ENCODE measurements at regions not wholly inside any gene's neighbourhood (a gene's known extent, or its start where the extent isn't known, plus 50 kb on each side); places are given as distances from the start of the nearest gene placed in this dataset.

GRCh38 chr2:208579678-208580077, 173.1 kb downstream of the PTH2R start:
- H3K9ac ChIP-seq (ENCODE audit: low read depth in 1 of 2, low read length in 2 of 2): no peak overlapping the region
- TF ChIP-seq NR2F2 (IDR thresholded peaks at IDR 0.05): no peak
- TF ChIP-seq JUND (IDR thresholded peaks at IDR 0.05): no peak
- TF ChIP-seq, protein P1, sequence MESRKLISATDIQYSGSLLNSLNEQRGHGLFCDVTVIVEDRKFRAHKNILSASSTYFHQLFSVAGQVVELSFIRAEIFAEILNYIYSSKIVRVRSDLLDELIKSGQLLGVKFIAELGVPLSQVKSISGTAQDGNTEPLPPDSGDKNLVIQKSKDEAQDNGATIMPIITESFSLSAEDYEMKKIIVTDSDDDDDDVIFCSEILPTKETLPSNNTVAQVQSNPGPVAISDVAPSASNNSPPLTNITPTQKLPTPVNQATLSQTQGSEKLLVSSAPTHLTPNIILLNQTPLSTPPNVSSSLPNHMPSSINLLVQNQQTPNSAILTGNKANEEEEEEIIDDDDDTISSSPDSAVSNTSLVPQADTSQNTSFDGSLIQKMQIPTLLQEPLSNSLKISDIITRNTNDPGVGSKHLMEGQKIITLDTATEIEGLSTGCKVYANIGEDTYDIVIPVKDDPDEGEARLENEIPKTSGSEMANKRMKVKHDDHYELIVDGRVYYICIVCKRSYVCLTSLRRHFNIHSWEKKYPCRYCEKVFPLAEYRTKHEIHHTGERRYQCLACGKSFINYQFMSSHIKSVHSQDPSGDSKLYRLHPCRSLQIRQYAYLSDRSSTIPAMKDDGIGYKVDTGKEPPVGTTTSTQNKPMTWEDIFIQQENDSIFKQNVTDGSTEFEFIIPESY (IDR thresholded peaks at IDR 0.05): no peak
- TF ChIP-seq, protein P2, sequence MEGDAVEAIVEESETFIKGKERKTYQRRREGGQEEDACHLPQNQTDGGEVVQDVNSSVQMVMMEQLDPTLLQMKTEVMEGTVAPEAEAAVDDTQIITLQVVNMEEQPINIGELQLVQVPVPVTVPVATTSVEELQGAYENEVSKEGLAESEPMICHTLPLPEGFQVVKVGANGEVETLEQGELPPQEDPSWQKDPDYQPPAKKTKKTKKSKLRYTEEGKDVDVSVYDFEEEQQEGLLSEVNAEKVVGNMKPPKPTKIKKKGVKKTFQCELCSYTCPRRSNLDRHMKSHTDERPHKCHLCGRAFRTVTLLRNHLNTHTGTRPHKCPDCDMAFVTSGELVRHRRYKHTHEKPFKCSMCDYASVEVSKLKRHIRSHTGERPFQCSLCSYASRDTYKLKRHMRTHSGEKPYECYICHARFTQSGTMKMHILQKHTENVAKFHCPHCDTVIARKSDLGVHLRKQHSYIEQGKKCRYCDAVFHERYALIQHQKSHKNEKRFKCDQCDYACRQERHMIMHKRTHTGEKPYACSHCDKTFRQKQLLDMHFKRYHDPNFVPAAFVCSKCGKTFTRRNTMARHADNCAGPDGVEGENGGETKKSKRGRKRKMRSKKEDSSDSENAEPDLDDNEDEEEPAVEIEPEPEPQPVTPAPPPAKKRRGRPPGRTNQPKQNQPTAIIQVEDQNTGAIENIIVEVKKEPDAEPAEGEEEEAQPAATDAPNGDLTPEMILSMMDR (IDR thresholded peaks at IDR 0.05; ENCODE audit: low read depth, low read length, missing input control): no peak
- TF ChIP-seq FOXA2 (IDR thresholded peaks at IDR 0.05): no peak
- TF ChIP-seq HNF4G (IDR thresholded peaks at IDR 0.05): no peak
- no peak for TF ChIP-seq RAD21 (IDR thresholded peaks at IDR 0.05)
- TF ChIP-seq RXRA (IDR thresholded peaks at IDR 0.05): no peak
- no peak for TF ChIP-seq FOXA1 (IDR thresholded peaks at IDR 0.05)
- no peak for TF ChIP-seq EGR1 (IDR thresholded peaks at IDR 0.05; ENCODE audit: low read depth in 2 of 2)
- TF ChIP-seq GABPA (IDR thresholded peaks at IDR 0.05 in 1 of 2, conservative IDR thresholded peaks at IDR 0.05 in 1 of 2): no peak
- H3K36me3 ChIP-seq (ENCODE audit: control insufficient read depth in 4 of 4, insufficient read depth in 3 of 4, low read depth in 1 of 4, low read length in 3 of 4): no peaks in the 10 kb centered on the region
- WGBS: 37% methylated on average over 1 of the region's 1 CpG
- no peaks in the 10 kb centered on the region for H3K4me1 ChIP-seq (ENCODE audit: control insufficient read depth in 4 of 4, insufficient read depth in 4 of 4, low read length in 3 of 4)
- peaks cover 0 to 4% (median 0%) of the 10 kb centered on the region in 4 donors for H3K9me3 ChIP-seq (ENCODE audit: control insufficient read depth in 4 of 4, low read length in 3 of 4)
- peaks cover 0 to 2% (median 0%) of the 10 kb centered on the region in 4 donors for H3K27me3 ChIP-seq (ENCODE audit: control insufficient read depth in 4 of 4, insufficient read depth in 4 of 4, low read length in 3 of 4)
- H3K4me3 ChIP-seq (ENCODE audit: low read depth in 1 of 3, low read length in 3 of 3): no peak overlapping the region
- H3K27ac ChIP-seq (ENCODE audit: low read depth in 1 of 2, low read length in 2 of 2): no peak overlapping the region
- DNase-seq (ENCODE audit: low spot score): no peak

DNA sequence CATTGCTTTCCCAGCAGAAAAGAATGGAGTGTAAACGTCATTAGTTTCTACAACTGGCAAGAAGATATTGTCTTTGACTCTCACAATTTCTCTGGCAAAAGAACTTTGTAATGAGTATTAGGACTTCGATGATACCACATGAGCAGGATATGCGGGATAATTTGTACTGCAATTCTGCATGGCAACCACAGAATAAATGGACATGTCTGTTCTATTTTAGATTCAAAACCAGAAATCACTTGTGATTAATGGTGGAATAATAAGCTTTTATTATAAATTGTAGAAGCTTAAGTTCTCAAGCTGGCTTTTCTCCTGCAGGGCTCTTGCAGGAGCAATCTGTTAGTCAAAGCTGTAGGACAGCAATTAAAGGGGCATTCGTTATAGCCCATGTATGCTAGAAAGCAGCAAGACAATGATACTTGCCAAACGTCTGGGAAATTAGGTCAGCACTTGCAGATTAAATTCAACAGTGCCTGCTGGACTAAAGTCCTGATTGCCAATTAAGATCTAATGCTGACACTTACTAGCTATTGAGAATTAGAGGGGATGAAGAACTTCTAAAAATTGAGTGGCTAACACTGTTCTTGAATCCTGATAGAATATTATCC, 177.9 kb downstream of the PTH2R start:
- 56% methylated on average over 5 of the region's 5 CpGs for WGBS
- TF ChIP-seq, protein P3, sequence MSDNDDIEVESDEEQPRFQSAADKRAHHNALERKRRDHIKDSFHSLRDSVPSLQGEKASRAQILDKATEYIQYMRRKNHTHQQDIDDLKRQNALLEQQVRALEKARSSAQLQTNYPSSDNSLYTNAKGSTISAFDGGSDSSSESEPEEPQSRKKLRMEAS (IDR thresholded peaks at IDR 0.05): no peak
- TF ChIP-seq, protein P1 (IDR thresholded peaks at IDR 0.05): no peak
- TF ChIP-seq JUND (IDR thresholded peaks at IDR 0.05) (no peak), TAF1 (conservative IDR thresholded peaks at IDR 0.05) (no peak), FOXA1 (IDR thresholded peaks at IDR 0.05) (no peak), HNF4A (conservative IDR thresholded peaks at IDR 0.05) (no peak), HNF4G (IDR thresholded peaks at IDR 0.05) (no peak), FOXA2 (IDR thresholded peaks at IDR 0.05) (no peak), ATF3 (IDR thresholded peaks at IDR 0.05) (no peak), GABPA (IDR thresholded peaks at IDR 0.05 in 1 of 2, conservative IDR thresholded peaks at IDR 0.05 in 1 of 2) (no peak), RXRA (IDR thresholded peaks at IDR 0.05) (no peak), RAD21 (IDR thresholded peaks at IDR 0.05) (no peak), REST (IDR thresholded peaks at IDR 0.05) (no peak), EGR1 (IDR thresholded peaks at IDR 0.05; ENCODE audit: low read depth in 2 of 2) (no peak), YY1 (IDR thresholded peaks at IDR 0.05) (no peak), NR2F2 (IDR thresholded peaks at IDR 0.05) (no peak), SP1 (IDR thresholded peaks at IDR 0.05) (no peak)
- TF ChIP-seq, protein P2 (IDR thresholded peaks at IDR 0.05; ENCODE audit: low read depth, low read length, missing input control): no peak
- Histone ChIP-seq H3K9ac (ENCODE audit: low read depth in 1 of 2, low read length in 2 of 2) (no peak overlapping the region), H3K27me3 (ENCODE audit: control insufficient read depth in 4 of 4, insufficient read depth in 4 of 4, low read length in 3 of 4) (peaks cover 0 to 2% (median 0%) of the 10 kb centered on the region in 4 donors), H3K4me3 (ENCODE audit: low read depth in 1 of 3, low read length in 3 of 3) (no peak overlapping the region), H3K4me1 (ENCODE audit: control insufficient read depth in 4 of 4, insufficient read depth in 4 of 4, low read length in 3 of 4) (no peaks in the 10 kb centered on the region), H3K9me3 (ENCODE audit: control insufficient read depth in 4 of 4, low read length in 3 of 4) (no peaks in the 10 kb centered on the region), H3K36me3 (ENCODE audit: control insufficient read depth in 4 of 4, insufficient read depth in 3 of 4, low read depth in 1 of 4, low read length in 3 of 4) (no peaks in the 10 kb centered on the region), H3K27ac (ENCODE audit: low read depth in 1 of 2, low read length in 2 of 2) (no peak overlapping the region)
- DNase-seq (ENCODE audit: low spot score): no peak
